IMR-90 (cell line): ENCODE measurements at regions not wholly inside any gene's neighbourhood (a gene's known extent, or its start where the extent isn't known, plus 50 kb on each side); places are given as distances from the start of the nearest gene placed in this dataset.

Experiments used
- ATAC-seq: fragments of 200-7000 bp; cut with Tn5 transposase; 2 replicates; pipeline ENCODE4 v1.9.1; 2020; ENCODE audit warnings: low read depth, mild to moderate bottlenecking, moderate library complexity
- BruUV-seq: library from RNA; stranded (reverse); fragments of 400-500 nt; replicated peaks from 2 replicates; lab custom pipeline; 2021; lab: Mats Ljungman, UMichigan
- CTCF ChIA-PET: fragments of 300-600 bp; formaldehyde crosslinking; extraction: SDS; loops from one replicate; lab custom pipeline; 2021; ENCODE audit warnings: antibody characterized with exemption; lab: Yijun Ruan, JAX
- POLR2A ChIA-PET: fragments of 300-600 bp; sonication (Branson Sonifier 250); formaldehyde crosslinking; loops from one replicate; lab custom pipeline; 2022; ENCODE audit warnings: antibody characterized with exemption; ENCODE audit not compliant: unreplicated experiment; lab: Charles Lee
- DNase-seq: peaks from one replicate; pipeline ENCODE4 v3.0.0; 2013
- H2AFZ ChIP-seq: replicated peaks from 2 replicates; pipeline ENCODE3; 2013; ENCODE audit warnings: low read length, mild to moderate bottlenecking; ENCODE audit not compliant: poor library complexity
- H2AK5ac ChIP-seq: 2 replicates; pipeline ENCODE4 v1.6.1; 2013; ENCODE audit warnings: low read depth, low read length, inconsistent platforms
- H2AK9ac ChIP-seq: replicated peaks from 2 replicates; pipeline ENCODE3; 2013; ENCODE audit warnings: mild to moderate bottlenecking, low read depth, low read length, moderate library complexity; ENCODE audit not compliant: poor library complexity
- H2BK120ac ChIP-seq: 2 replicates; pipeline ENCODE4 v1.6.1; 2013; ENCODE audit warnings: low read depth, low read length, inconsistent platforms
- H2BK15ac ChIP-seq: 3 replicates; pipeline ENCODE4 v1.6.1; 2013; ENCODE audit warnings: low read depth, low read length, inconsistent platforms
- H2BK20ac ChIP-seq: 2 replicates; pipeline ENCODE4 v1.6.1; 2013; ENCODE audit warnings: low read depth, mild to moderate bottlenecking, inconsistent platforms, low read length, moderate library complexity
- H2BK5ac ChIP-seq: 2 replicates; pipeline ENCODE4 v1.6.1; 2013; ENCODE audit warnings: mild to moderate bottlenecking, low read depth, low read length, inconsistent platforms; ENCODE audit not compliant: poor library complexity, severe bottlenecking
- H3K14ac ChIP-seq: replicated peaks from 2 replicates; pipeline ENCODE4 v1.6.1; 2013; ENCODE audit warnings: low read depth, low read length, inconsistent platforms
- H3K18ac ChIP-seq: 2 replicates; pipeline ENCODE4 v1.6.1; 2013; ENCODE audit warnings: low read depth, low read length, control low read depth
- H3K23ac ChIP-seq: 2 replicates; pipeline ENCODE4 v1.6.1; 2013; ENCODE audit warnings: low read depth, low read length, inconsistent platforms
- H3K27ac ChIP-seq: 2 replicates; pipeline ENCODE4 v1.5.1; 2013; ENCODE audit warnings: mild to moderate bottlenecking, control low read depth, low read length; ENCODE audit not compliant: insufficient read depth
- H3K27me3 ChIP-seq: 2 replicates; pipeline ENCODE4 v1.6.1; 2013; ENCODE audit warnings: low read length; ENCODE audit not compliant: control insufficient read depth, insufficient read depth
- H3K36me3 ChIP-seq: 2 replicates; pipeline ENCODE4 v1.6.1; 2013; ENCODE audit warnings: low read length, mixed read lengths; ENCODE audit not compliant: control insufficient read depth, insufficient read depth
- H3K4ac ChIP-seq: 2 replicates; pipeline ENCODE4 v1.6.1; 2013; ENCODE audit warnings: low read depth, low read length, inconsistent platforms
- H3K4me1 ChIP-seq: 2 replicates; pipeline ENCODE4 v1.6.1; 2013; ENCODE audit warnings: low read length, mixed read lengths; ENCODE audit not compliant: control insufficient read depth, insufficient read depth
- H3K4me2 ChIP-seq: 2 replicates; pipeline ENCODE4 v1.6.1; 2013; ENCODE audit warnings: low read depth, mild to moderate bottlenecking, control low read depth, low read length, moderate library complexity
- H3K4me3 ChIP-seq: 2 replicates; pipeline ENCODE4 v1.5.1; 2013; ENCODE audit warnings: low read depth, mild to moderate bottlenecking, control low read depth, low read length, moderate library complexity; ENCODE audit not compliant: insufficient read depth
- H3K56ac ChIP-seq: 2 replicates; pipeline ENCODE4 v1.6.1; 2013; ENCODE audit warnings: low read length, inconsistent platforms; ENCODE audit not compliant: insufficient read depth; ENCODE audit errors: extremely low read depth
- H3K79me1 ChIP-seq, 2 experiments: 2 replicates each; pipeline ENCODE4 v1.6.1; 2013; ENCODE audit warnings: low read length in 2 of 2, inconsistent platforms in 1 of 2, low read depth in 1 of 2
- H3K9ac ChIP-seq: 2 replicates; pipeline ENCODE4 v1.6.1; 2013; ENCODE audit warnings: low read depth, low read length, control low read depth
- H3K9me1 ChIP-seq: 2 replicates; pipeline ENCODE4 v1.6.1; 2013; ENCODE audit warnings: low read length, inconsistent platforms; ENCODE audit not compliant: insufficient read depth
- H3K9me3 ChIP-seq: 2 replicates; pipeline ENCODE4 v1.6.1; 2013; ENCODE audit warnings: low read length; ENCODE audit not compliant: control insufficient read depth, insufficient read depth
- H4K20me1 ChIP-seq: 2 replicates; pipeline ENCODE4 v1.6.1; 2013; ENCODE audit warnings: low read length, inconsistent platforms; ENCODE audit not compliant: insufficient read depth
- H4K5ac ChIP-seq: 2 replicates; pipeline ENCODE4 v1.6.1; 2013; ENCODE audit warnings: mild to moderate bottlenecking, low read depth, low read length, control low read depth
- H4K8ac ChIP-seq, 2 experiments: 2 replicates each; pipeline ENCODE4 v1.6.1; 2013; ENCODE audit warnings: low read depth in 2 of 2, low read length in 2 of 2, control low read depth in 1 of 2, inconsistent platforms in 1 of 2
- H4K91ac ChIP-seq: 2 replicates; pipeline ENCODE4 v1.6.1; 2013; ENCODE audit warnings: low read depth, low read length, inconsistent platforms; ENCODE audit not compliant: insufficient read depth
- BHLHE40 ChIP-seq: fragments of 150-350 bp; IDR thresholded peaks from 2 replicates; pipeline ENCODE4 v1.6.1; 2016; ENCODE audit warnings: mild to moderate bottlenecking, low read depth, low read length
- CEBPB ChIP-seq: IDR thresholded peaks from 2 replicates; pipeline ENCODE4 v1.6.1; 2012; ENCODE audit warnings: low read depth, low read length, improper control_type of control experiment
- CHD1 ChIP-seq: IDR thresholded peaks from 2 replicates; pipeline ENCODE4 v1.6.1; 2012; ENCODE audit warnings: low read depth, low read length, improper control_type of control experiment
- FOS ChIP-seq: fragments of 150-350 bp; IDR thresholded peaks from 2 replicates; pipeline ENCODE4 v1.6.1; 2016; ENCODE audit warnings: low read depth, low read length
- MAFK ChIP-seq: IDR thresholded peaks from 2 replicates; pipeline ENCODE4 v1.6.1; 2012; ENCODE audit warnings: low read depth, low read length, improper control_type of control experiment
- MAZ ChIP-seq: IDR thresholded peaks from 2 replicates; pipeline ENCODE4 v1.6.1; 2012; ENCODE audit warnings: low read depth, mild to moderate bottlenecking, low read length, improper control_type of control experiment, moderate library complexity, borderline replicate concordance
- MXI1 ChIP-seq: IDR thresholded peaks from 2 replicates; pipeline ENCODE4 v1.6.1; 2012; ENCODE audit warnings: low read depth, mild to moderate bottlenecking, low read length, moderate library complexity, borderline replicate concordance
- NFE2L2 ChIP-seq: fragments of 150-350 bp; IDR thresholded peaks from 2 replicates; pipeline ENCODE4 v1.6.1; 2016; ENCODE audit warnings: low read depth, mild to moderate bottlenecking, low read length
- POLR2A ChIP-seq: IDR thresholded peaks from 2 replicates; pipeline ENCODE4 v1.6.1; 2012; ENCODE audit warnings: mild to moderate bottlenecking, low read depth, low read length
- RAD21 ChIP-seq: IDR thresholded peaks from 2 replicates; pipeline ENCODE4 v1.6.1; 2012; ENCODE audit warnings: low read length, improper control_type of control experiment
- RCOR1 ChIP-seq: IDR thresholded peaks from 2 replicates; pipeline ENCODE4 v1.6.1; 2012; ENCODE audit warnings: mild to moderate bottlenecking, low read length, improper control_type of control experiment; ENCODE audit not compliant: insufficient replicate concordance
- RFX5 ChIP-seq: IDR thresholded peaks from 2 replicates; pipeline ENCODE4 v1.8.0; 2012; ENCODE audit warnings: low read depth, mild to moderate bottlenecking, low read length, moderate library complexity
- SMC3 ChIP-seq: fragments of 150-350 bp; IDR thresholded peaks from 2 replicates; pipeline ENCODE4 v1.6.1; 2016; ENCODE audit warnings: low read depth, mild to moderate bottlenecking, antibody characterized with exemption, low read length, moderate library complexity
- WGBS, 2 experiments: methylation state at CpG; one replicate each; pipeline versions ENCODE4 v1.1.5 to v1.1.7; 2013; ENCODE audit warnings: missing lambda C conversion rate in 2 of 2; ENCODE audit not compliant: insufficient read length in 1 of 2; ENCODE audit errors: extremely low coverage in 2 of 2; 5-methylcytosine and 5-hydroxymethylcytosine counted together
- dilution Hi-C: fragments of 300-500 bp; cut with HindIII; formaldehyde crosslinking; loops from one replicate; pipeline ENCODE4 v1.14.3; 2018; ENCODE audit warnings: low sequenced_read_pairs; ENCODE audit not compliant: unreplicated experiment
- in situ Hi-C: fragments of 300-500 bp; cut with MboI; formaldehyde crosslinking; loops from 3 replicates; pipeline ENCODE4 v1.14.3; 2019; ENCODE audit warnings: low sequenced_read_pairs, inconsistent platforms, mixed read lengths
- intact Hi-C: fragments of 100-400 bp; cut with micrococcal nuclease; formaldehyde crosslinking; loops from 2 replicates; pipeline ENCODE4 v1.10.0; 2022
- TF ChIP-seq, protein P1 (sequence below): fragments of 150-350 bp; IDR thresholded peaks from 2 replicates; pipeline ENCODE4 v1.6.1; 2016; ENCODE audit warnings: low read depth, mild to moderate bottlenecking, low read length, moderate library complexity, borderline replicate concordance
- TF ChIP-seq, protein P2 (sequence below): fragments of 150-350 bp; IDR thresholded peaks from 2 replicates; pipeline ENCODE4 v1.6.1; 2017; ENCODE audit warnings: mild to moderate bottlenecking, antibody characterized with exemption, low read length, low read depth
- TF ChIP-seq, protein P3 (sequence below): conservative IDR thresholded peaks from 2 replicates; pipeline ENCODE4 v1.5.1; 2012; ENCODE audit warnings: mild to moderate bottlenecking, low read depth, low read length, improper control_type of control experiment

DNA sequence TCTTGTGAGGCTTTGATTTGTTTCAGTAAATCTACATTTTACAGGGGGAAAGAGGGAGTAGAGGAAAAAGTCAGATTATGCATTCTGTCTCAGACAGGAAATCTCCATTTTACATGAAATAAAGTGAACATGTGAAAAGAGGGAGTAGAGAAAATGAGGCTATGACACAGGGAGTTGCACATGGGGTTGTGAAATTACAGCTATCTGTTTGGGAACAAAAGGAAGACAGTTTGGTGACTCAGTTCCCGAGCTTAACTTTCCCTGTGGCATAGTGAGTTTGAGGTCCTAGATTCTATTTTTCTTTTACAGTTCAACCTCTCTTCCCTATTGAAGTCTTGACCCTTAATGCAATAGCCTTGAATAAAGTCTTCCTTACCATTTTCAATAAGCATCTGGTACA is 63.2 kb upstream of the AGR3 start:
- no peak overlapping the region for H2AK5ac ChIP-seq
- no TSS peak for BruUV-seq
- no peak overlapping the region for H2AFZ ChIP-seq
- no peak for ATAC-seq
- ChIA-PET POLR2A (no interaction called here), CTCF (no interaction called here)
- in situ Hi-C loops (no loop called here), intact Hi-C loops (no loop called here), dilution Hi-C loops (no loop called here)
- no peak overlapping the region for H3K18ac ChIP-seq
- peaks cover 10% of the 10 kb centered on the region; the same call in 1 of the 2 replicates for H3K9me3 ChIP-seq
- H3K14ac ChIP-seq = no peak overlapping the region
- no peak overlapping the region for H3K56ac ChIP-seq
- H3K9me1 ChIP-seq = no peaks in the 10 kb centered on the region
- no peak overlapping the region for H3K23ac ChIP-seq
- TF ChIP-seq RCOR1 (no peak), RAD21 (no peak), MAZ (no peak), BHLHE40 (no peak), CHD1 (no peak), MAFK (no peak), CEBPB (no peak), FOS (no peak), SMC3 (no peak), MXI1 (no peak), NFE2L2 (no peak), POLR2A (no peak), RFX5 (no peak)
- TF ChIP-seq, protein P1, sequence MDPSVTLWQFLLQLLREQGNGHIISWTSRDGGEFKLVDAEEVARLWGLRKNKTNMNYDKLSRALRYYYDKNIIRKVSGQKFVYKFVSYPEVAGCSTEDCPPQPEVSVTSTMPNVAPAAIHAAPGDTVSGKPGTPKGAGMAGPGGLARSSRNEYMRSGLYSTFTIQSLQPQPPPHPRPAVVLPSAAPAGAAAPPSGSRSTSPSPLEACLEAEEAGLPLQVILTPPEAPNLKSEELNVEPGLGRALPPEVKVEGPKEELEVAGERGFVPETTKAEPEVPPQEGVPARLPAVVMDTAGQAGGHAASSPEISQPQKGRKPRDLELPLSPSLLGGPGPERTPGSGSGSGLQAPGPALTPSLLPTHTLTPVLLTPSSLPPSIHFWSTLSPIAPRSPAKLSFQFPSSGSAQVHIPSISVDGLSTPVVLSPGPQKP = no peak
- TF ChIP-seq, protein P2, sequence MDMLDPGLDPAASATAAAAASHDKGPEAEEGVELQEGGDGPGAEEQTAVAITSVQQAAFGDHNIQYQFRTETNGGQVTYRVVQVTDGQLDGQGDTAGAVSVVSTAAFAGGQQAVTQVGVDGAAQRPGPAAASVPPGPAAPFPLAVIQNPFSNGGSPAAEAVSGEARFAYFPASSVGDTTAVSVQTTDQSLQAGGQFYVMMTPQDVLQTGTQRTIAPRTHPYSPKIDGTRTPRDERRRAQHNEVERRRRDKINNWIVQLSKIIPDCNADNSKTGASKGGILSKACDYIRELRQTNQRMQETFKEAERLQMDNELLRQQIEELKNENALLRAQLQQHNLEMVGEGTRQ = no peak
- TF ChIP-seq, protein P3, sequence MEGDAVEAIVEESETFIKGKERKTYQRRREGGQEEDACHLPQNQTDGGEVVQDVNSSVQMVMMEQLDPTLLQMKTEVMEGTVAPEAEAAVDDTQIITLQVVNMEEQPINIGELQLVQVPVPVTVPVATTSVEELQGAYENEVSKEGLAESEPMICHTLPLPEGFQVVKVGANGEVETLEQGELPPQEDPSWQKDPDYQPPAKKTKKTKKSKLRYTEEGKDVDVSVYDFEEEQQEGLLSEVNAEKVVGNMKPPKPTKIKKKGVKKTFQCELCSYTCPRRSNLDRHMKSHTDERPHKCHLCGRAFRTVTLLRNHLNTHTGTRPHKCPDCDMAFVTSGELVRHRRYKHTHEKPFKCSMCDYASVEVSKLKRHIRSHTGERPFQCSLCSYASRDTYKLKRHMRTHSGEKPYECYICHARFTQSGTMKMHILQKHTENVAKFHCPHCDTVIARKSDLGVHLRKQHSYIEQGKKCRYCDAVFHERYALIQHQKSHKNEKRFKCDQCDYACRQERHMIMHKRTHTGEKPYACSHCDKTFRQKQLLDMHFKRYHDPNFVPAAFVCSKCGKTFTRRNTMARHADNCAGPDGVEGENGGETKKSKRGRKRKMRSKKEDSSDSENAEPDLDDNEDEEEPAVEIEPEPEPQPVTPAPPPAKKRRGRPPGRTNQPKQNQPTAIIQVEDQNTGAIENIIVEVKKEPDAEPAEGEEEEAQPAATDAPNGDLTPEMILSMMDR = no peak
- no peak overlapping the region for H2BK5ac ChIP-seq
- H3K36me3 ChIP-seq = no peaks in the 10 kb centered on the region
- H4K5ac ChIP-seq = no peak overlapping the region
- H4K91ac ChIP-seq = no peak overlapping the region
- no peak overlapping the region for H2BK120ac ChIP-seq
- no peak overlapping the region for H3K4ac ChIP-seq
- no CpG with 5 or more reads among the region's 1 CpG for WGBS, 2 experiments
- H3K4me3 ChIP-seq = no peak overlapping the region
- no peaks in the 10 kb centered on the region for H3K79me1 ChIP-seq
- H3K27ac ChIP-seq = no peak overlapping the region
- no peak overlapping the region for H2AK9ac ChIP-seq
- no peak overlapping the region for H4K8ac ChIP-seq
- no peaks in the 10 kb centered on the region for H3K4me1 ChIP-seq
- no peak overlapping the region for H2BK20ac ChIP-seq
- DNase-seq = no peak
- H2BK15ac ChIP-seq = no peak overlapping the region
- H3K27me3 ChIP-seq = no peaks in the 10 kb centered on the region
- no peak overlapping the region for H3K4me2 ChIP-seq
- H4K20me1 ChIP-seq = no peaks in the 10 kb centered on the region
- H3K9ac ChIP-seq = no peak overlapping the region
